ENCODE measurements at regions not wholly inside any gene's neighbourhood (a gene's known extent, or its start where the extent isn't known, plus 50 kb on each side); places are given as distances from the start of the nearest gene placed in this dataset.

DNA sequence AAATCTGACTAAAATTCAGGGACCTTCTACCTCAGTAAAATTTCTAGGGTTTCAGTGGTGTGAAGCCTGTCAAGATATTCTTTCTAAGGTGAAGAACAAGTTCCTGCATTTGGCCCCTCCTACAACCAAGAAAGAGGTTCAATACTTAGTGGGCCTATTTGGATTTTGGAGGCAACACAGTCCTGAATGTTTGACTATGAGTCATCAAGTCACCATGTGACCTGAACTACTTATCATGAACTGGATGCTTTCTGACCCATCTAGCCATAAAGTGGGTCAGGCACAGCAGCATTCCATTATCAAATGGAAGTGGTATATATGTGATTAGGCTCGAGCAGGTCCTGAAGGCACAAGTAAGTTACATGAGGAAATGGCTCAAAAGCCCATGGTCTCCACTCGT is 163.0 kb upstream of the IRS2 start:
- Histone ChIP-seq H3K4me1 (ENCODE audit: control insufficient read depth in 4 of 4, insufficient read depth in 4 of 4, low read length in 3 of 4) (no peaks in the 10 kb centered on the region), H3K27me3 (ENCODE audit: control insufficient read depth in 4 of 4, insufficient read depth in 4 of 4, low read length in 3 of 4) (no peaks in the 10 kb centered on the region), H3K4me3 (ENCODE audit: low read depth in 1 of 3, low read length in 3 of 3) (no peak overlapping the region), H3K9ac (ENCODE audit: low read depth in 1 of 2, low read length in 2 of 2) (no peak overlapping the region), H3K27ac (ENCODE audit: low read depth in 1 of 2, low read length in 2 of 2) (no peak overlapping the region), H3K9me3 (ENCODE audit: control insufficient read depth in 4 of 4, low read length in 3 of 4) (no peaks in the 10 kb centered on the region), H3K36me3 (ENCODE audit: control insufficient read depth in 4 of 4, insufficient read depth in 3 of 4, low read depth in 1 of 4, low read length in 3 of 4) (no peaks in the 10 kb centered on the region)
- WGBS: 82% methylated on average over 2 of the region's 2 CpGs
- no peak for TF ChIP-seq ATF3 (IDR thresholded peaks at IDR 0.05)
- TF ChIP-seq, protein P1, sequence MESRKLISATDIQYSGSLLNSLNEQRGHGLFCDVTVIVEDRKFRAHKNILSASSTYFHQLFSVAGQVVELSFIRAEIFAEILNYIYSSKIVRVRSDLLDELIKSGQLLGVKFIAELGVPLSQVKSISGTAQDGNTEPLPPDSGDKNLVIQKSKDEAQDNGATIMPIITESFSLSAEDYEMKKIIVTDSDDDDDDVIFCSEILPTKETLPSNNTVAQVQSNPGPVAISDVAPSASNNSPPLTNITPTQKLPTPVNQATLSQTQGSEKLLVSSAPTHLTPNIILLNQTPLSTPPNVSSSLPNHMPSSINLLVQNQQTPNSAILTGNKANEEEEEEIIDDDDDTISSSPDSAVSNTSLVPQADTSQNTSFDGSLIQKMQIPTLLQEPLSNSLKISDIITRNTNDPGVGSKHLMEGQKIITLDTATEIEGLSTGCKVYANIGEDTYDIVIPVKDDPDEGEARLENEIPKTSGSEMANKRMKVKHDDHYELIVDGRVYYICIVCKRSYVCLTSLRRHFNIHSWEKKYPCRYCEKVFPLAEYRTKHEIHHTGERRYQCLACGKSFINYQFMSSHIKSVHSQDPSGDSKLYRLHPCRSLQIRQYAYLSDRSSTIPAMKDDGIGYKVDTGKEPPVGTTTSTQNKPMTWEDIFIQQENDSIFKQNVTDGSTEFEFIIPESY (IDR thresholded peaks at IDR 0.05): no peak
- TF ChIP-seq FOXA2 (IDR thresholded peaks at IDR 0.05): no peak
- TF ChIP-seq FOXA1 (IDR thresholded peaks at IDR 0.05): no peak
- no peak for TF ChIP-seq REST (IDR thresholded peaks at IDR 0.05)
- TF ChIP-seq HNF4G (IDR thresholded peaks at IDR 0.05): no peak
- no peak for TF ChIP-seq HNF4A (conservative IDR thresholded peaks at IDR 0.05)
- TF ChIP-seq GABPA (IDR thresholded peaks at IDR 0.05 in 1 of 2, conservative IDR thresholded peaks at IDR 0.05 in 1 of 2): no peak
- DNase-seq (ENCODE audit: low spot score): no peak

- WGBS: 83% methylated on average over 2 of the region's 2 CpGs
- Histone ChIP-seq H3K36me3 (ENCODE audit: control insufficient read depth in 4 of 4, insufficient read depth in 3 of 4, low read depth in 1 of 4, low read length in 3 of 4) (no peaks in the 10 kb centered on the region), H3K27me3 (ENCODE audit: control insufficient read depth in 4 of 4, insufficient read depth in 4 of 4, low read length in 3 of 4) (no peaks in the 10 kb centered on the region), H3K9me3 (ENCODE audit: control insufficient read depth in 4 of 4, low read length in 3 of 4) (no peaks in the 10 kb centered on the region), H3K4me3 (ENCODE audit: low read depth in 1 of 3, low read length in 3 of 3) (no peak overlapping the region), H3K4me1 (ENCODE audit: control insufficient read depth in 4 of 4, insufficient read depth in 4 of 4, low read length in 3 of 4) (no peaks in the 10 kb centered on the region), H3K27ac (ENCODE audit: low read depth in 1 of 2, low read length in 2 of 2) (no peak overlapping the region), H3K9ac (ENCODE audit: low read depth in 1 of 2, low read length in 2 of 2) (no peak overlapping the region)
- DNase-seq (ENCODE audit: low spot score): no peak
- TF ChIP-seq ATF3 (IDR thresholded peaks at IDR 0.05) (no peak), GABPA (IDR thresholded peaks at IDR 0.05 in 1 of 2, conservative IDR thresholded peaks at IDR 0.05 in 1 of 2) (no peak), FOXA1 (IDR thresholded peaks at IDR 0.05) (no peak), EGR1 (IDR thresholded peaks at IDR 0.05; ENCODE audit: low read depth in 2 of 2) (no peak), HNF4G (IDR thresholded peaks at IDR 0.05) (no peak)
Observed at GRCh38 chr13:109947006-109947405, 160.6 kb upstream of the IRS2 start.

GRCh38 chr13:109945206-109945960 is 159.0 kb upstream of the IRS2 start:
- WGBS: 87% methylated on average over 4 of the region's 4 CpGs
- H3K4me3 ChIP-seq (ENCODE audit: low read depth in 1 of 3, low read length in 3 of 3): no peak overlapping the region
- no peak overlapping the region for H3K9ac ChIP-seq (ENCODE audit: low read depth in 1 of 2, low read length in 2 of 2)
- DNase-seq (ENCODE audit: low spot score): no peak
- no peaks in the 10 kb centered on the region for H3K36me3 ChIP-seq (ENCODE audit: control insufficient read depth in 4 of 4, insufficient read depth in 3 of 4, low read depth in 1 of 4, low read length in 3 of 4)
- no peaks in the 10 kb centered on the region for H3K27me3 ChIP-seq (ENCODE audit: control insufficient read depth in 4 of 4, insufficient read depth in 4 of 4, low read length in 3 of 4)
- H3K9me3 ChIP-seq (ENCODE audit: control insufficient read depth in 4 of 4, low read length in 3 of 4): no peaks in the 10 kb centered on the region
- H3K27ac ChIP-seq (ENCODE audit: low read depth in 1 of 2, low read length in 2 of 2): no peak overlapping the region
- no peaks in the 10 kb centered on the region for H3K4me1 ChIP-seq (ENCODE audit: control insufficient read depth in 4 of 4, insufficient read depth in 4 of 4, low read length in 3 of 4)
- TF ChIP-seq NR2F2 (IDR thresholded peaks at IDR 0.05): no peak
- TF ChIP-seq HNF4A (conservative IDR thresholded peaks at IDR 0.05): no peak
- no peak for TF ChIP-seq MAX (IDR thresholded peaks at IDR 0.05)
- no peak for TF ChIP-seq YY1 (IDR thresholded peaks at IDR 0.05)
- no peak for TF ChIP-seq SP1 (IDR thresholded peaks at IDR 0.05)
- TF ChIP-seq GABPA (IDR thresholded peaks at IDR 0.05 in 1 of 2, conservative IDR thresholded peaks at IDR 0.05 in 1 of 2): no peak
- TF ChIP-seq RXRA (IDR thresholded peaks at IDR 0.05): no peak
- no peak for TF ChIP-seq FOXA1 (IDR thresholded peaks at IDR 0.05)
- no peak for TF ChIP-seq TAF1 (conservative IDR thresholded peaks at IDR 0.05)
- no peak for TF ChIP-seq ATF3 (IDR thresholded peaks at IDR 0.05)
- TF ChIP-seq CTCF (IDR thresholded peaks at IDR 0.05; ENCODE audit: low read depth, low read length, missing input control): no peak
- TF ChIP-seq JUND (IDR thresholded peaks at IDR 0.05): no peak
- no peak for TF ChIP-seq FOXA2 (IDR thresholded peaks at IDR 0.05)
